Activated T-cell treated with anti-CD3 and anti-CD28 coated beads, Interleukin-2, amount 50 U/mL, for 72 hours (primary cell): ENCODE measurements at regions not wholly inside any gene's neighbourhood (a gene's known extent, or its start where the extent isn't known, plus 50 kb on each side); places are given as distances from the start of the nearest gene placed in this dataset.

Experiments
- ATAC-seq, 2 donors: fragments of 150-1000 bp; cut with Tn5 transposase; replicated peaks in 1 of 2; 2 replicates each; pipeline ENCODE4 v1.10.0; 2021; ENCODE audit warnings: moderate library complexity in 2 of 2, mild to moderate bottlenecking in 1 of 2
- DNase-seq, 2 donors: peaks; one replicate each; pipeline ENCODE4 v3.0.0; 2021 to 2022; ENCODE audit warnings: mixed read lengths in 1 of 2
- H3K27ac Mint-ChIP-seq: one replicate; pipeline ENCODE4 v1.8.0; 2022; ENCODE audit warnings: mild to moderate bottlenecking, moderate library complexity, mixed read lengths
- H3K27me3 Mint-ChIP-seq: one replicate; pipeline ENCODE4 v1.8.0; 2022; ENCODE audit warnings: low read depth, mixed read lengths
- H3K36me3 Mint-ChIP-seq, 2 donors: one replicate each; pipeline ENCODE4 v1.8.0; 2022; ENCODE audit warnings: mixed read lengths in 2 of 2, mild to moderate bottlenecking in 1 of 2; ENCODE audit not compliant: insufficient read depth in 2 of 2
- H3K4me1 Mint-ChIP-seq: one replicate; pipeline ENCODE4 v1.8.0; 2022; ENCODE audit warnings: low read depth, mixed read lengths
- H3K4me3 Mint-ChIP-seq, 2 donors: one replicate each; pipeline ENCODE4 v1.8.0; 2022; ENCODE audit warnings: mild to moderate bottlenecking in 2 of 2, mixed read lengths in 2 of 2, moderate library complexity in 2 of 2
- H3K9me3 Mint-ChIP-seq, 2 donors: one replicate each; pipeline ENCODE4 v1.8.0; 2022; ENCODE audit warnings: mixed read lengths in 2 of 2

- Mint-ChIP-seq H3K4me3 (no peak overlapping the region), H3K4me1 (no peaks in the 10 kb centered on the region), H3K27ac (no peak overlapping the region), H3K9me3 (peaks cover 0 to 2% of the 10 kb centered on the region in 2 donors), H3K27me3 (no peaks in the 10 kb centered on the region), H3K36me3 (no peaks in the 10 kb centered on the region)
- ATAC-seq (no peak), DNase-seq (no peak)
These were observed 174.1 kb downstream of the AHR start for GRCh38 chr7:17472518-17472917.

GRCh38 chr7:17472939-17473338 is 174.5 kb downstream of the AHR start:
- DNase-seq (no peak), ATAC-seq (no peak)
- Mint-ChIP-seq H3K4me3 (no peak overlapping the region), H3K27ac (no peak overlapping the region), H3K4me1 (no peaks in the 10 kb centered on the region), H3K9me3 (peaks cover 0 to 2% of the 10 kb centered on the region in 2 donors), H3K27me3 (no peaks in the 10 kb centered on the region), H3K36me3 (no peaks in the 10 kb centered on the region)

- no peak overlapping the region for H3K27ac Mint-ChIP-seq
- H3K36me3 Mint-ChIP-seq: no peaks in the 10 kb centered on the region
- DNase-seq: no peak
- H3K4me1 Mint-ChIP-seq: no peaks in the 10 kb centered on the region
- no peaks in the 10 kb centered on the region for H3K9me3 Mint-ChIP-seq
- H3K4me3 Mint-ChIP-seq: no peak overlapping the region
- no peak for ATAC-seq
- no peaks in the 10 kb centered on the region for H3K27me3 Mint-ChIP-seq
These were observed 176.4 kb downstream of the AHR start for GRCh38 chr7:17474724-17475344.

- ATAC-seq (no peak), DNase-seq (no peak)
- Mint-ChIP-seq H3K4me3 (no peak overlapping the region), H3K27ac (no peak overlapping the region), H3K36me3 (no peaks in the 10 kb centered on the region), H3K27me3 (no peaks in the 10 kb centered on the region), H3K9me3 (no peaks in the 10 kb centered on the region), H3K4me1 (no peaks in the 10 kb centered on the region)
These were observed 178.7 kb downstream of the AHR start for GRCh38 chr7:17477182-17477581.

- Mint-ChIP-seq H3K27ac (no peak overlapping the region), H3K4me1 (no peaks in the 10 kb centered on the region), H3K9me3 (no peaks in the 10 kb centered on the region), H3K4me3 (no peak overlapping the region), H3K27me3 (no peaks in the 10 kb centered on the region), H3K36me3 (no peaks in the 10 kb centered on the region)
- ATAC-seq (no peak), DNase-seq (no peak)
These were observed 182.7 kb downstream of the AHR start for GRCh38 chr7:17481118-17481517.

- DNase-seq (no peak), ATAC-seq (no peak)
- Mint-ChIP-seq H3K9me3 (no peaks in the 10 kb centered on the region), H3K4me3 (no peak overlapping the region), H3K27ac (no peak overlapping the region), H3K4me1 (peaks cover 15% of the 10 kb centered on the region), H3K36me3 (no peaks in the 10 kb centered on the region), H3K27me3 (no peaks in the 10 kb centered on the region)
These were observed 186.9 kb downstream of the AHR start for GRCh38 chr7:17485368-17485767.

GRCh38 chr7:17485904-17486303 is 187.5 kb downstream of the AHR start:
- Mint-ChIP-seq H3K9me3 (no peaks in the 10 kb centered on the region), H3K4me3 (no peak overlapping the region), H3K27ac (no peak overlapping the region), H3K27me3 (no peaks in the 10 kb centered on the region), H3K36me3 (no peaks in the 10 kb centered on the region), H3K4me1 (peaks cover 19% of the 10 kb centered on the region)
- DNase-seq: no peak
- ATAC-seq: no peak

GRCh38 chr7:17486835-17487234 is 188.4 kb downstream of the AHR start:
- no peaks in the 10 kb centered on the region for H3K36me3 Mint-ChIP-seq
- H3K4me3 Mint-ChIP-seq: no peak overlapping the region
- ATAC-seq (no peak), DNase-seq (no peak)
- peaks cover 23% of the 10 kb centered on the region for H3K4me1 Mint-ChIP-seq
- no peak overlapping the region for H3K27ac Mint-ChIP-seq
- no peaks in the 10 kb centered on the region for H3K27me3 Mint-ChIP-seq
- no peaks in the 10 kb centered on the region for H3K9me3 Mint-ChIP-seq

GRCh38 chr7:17487343-17487742 is 188.9 kb downstream of the AHR start:
- Mint-ChIP-seq H3K27me3 (no peaks in the 10 kb centered on the region), H3K9me3 (no peaks in the 10 kb centered on the region), H3K4me3 (no peak overlapping the region), H3K36me3 (no peaks in the 10 kb centered on the region), H3K27ac (no peak overlapping the region), H3K4me1 (peaks cover 27% of the 10 kb centered on the region)
- no peak for DNase-seq
- no peak for ATAC-seq

GRCh38 chr7:17488829-17489228 is 190.4 kb downstream of the AHR start:
- H3K9me3 Mint-ChIP-seq: no peaks in the 10 kb centered on the region
- H3K36me3 Mint-ChIP-seq: no peaks in the 10 kb centered on the region
- no peak for ATAC-seq
- no peak overlapping the region for H3K27ac Mint-ChIP-seq
- no peak for DNase-seq
- H3K4me1 Mint-ChIP-seq: peaks cover 29% of the 10 kb centered on the region
- no peaks in the 10 kb centered on the region for H3K27me3 Mint-ChIP-seq
- H3K4me3 Mint-ChIP-seq: no peak overlapping the region

- no peaks in the 10 kb centered on the region for H3K27me3 Mint-ChIP-seq
- no peaks in the 10 kb centered on the region for H3K9me3 Mint-ChIP-seq
- no peak for DNase-seq
- H3K36me3 Mint-ChIP-seq: no peaks in the 10 kb centered on the region
- no peak overlapping the region for H3K27ac Mint-ChIP-seq
- H3K4me3 Mint-ChIP-seq: no peak overlapping the region
- ATAC-seq: no peak
- peaks cover 29% of the 10 kb centered on the region for H3K4me1 Mint-ChIP-seq
These were observed 191.5 kb downstream of the AHR start for GRCh38 chr7:17489961-17490360.

GRCh38 chr7:17490825-17491224 is 192.4 kb downstream of the AHR start:
- ATAC-seq (no peak), DNase-seq (no peak)
- H3K9me3 Mint-ChIP-seq: no peaks in the 10 kb centered on the region
- peaks cover 34% of the 10 kb centered on the region for H3K4me1 Mint-ChIP-seq
- no peak overlapping the region for H3K27ac Mint-ChIP-seq
- H3K27me3 Mint-ChIP-seq: no peaks in the 10 kb centered on the region
- H3K36me3 Mint-ChIP-seq: no peaks in the 10 kb centered on the region
- H3K4me3 Mint-ChIP-seq: no peak overlapping the region

GRCh38 chr7:17492437-17492836 is 194.0 kb downstream of the AHR start:
- Mint-ChIP-seq H3K27ac (peak overlapping the region; percentile 18), H3K4me1 (peaks cover 35% of the 10 kb centered on the region), H3K36me3 (no peaks in the 10 kb centered on the region), H3K9me3 (no peaks in the 10 kb centered on the region), H3K27me3 (no peaks in the 10 kb centered on the region), H3K4me3 (peak overlapping the region in 1 of 2 donors; percentile 40)
- ATAC-seq (peak; percentile 80 to 93), DNase-seq (no peak)

- ATAC-seq (no peak), DNase-seq (no peak)
- Mint-ChIP-seq H3K27me3 (no peaks in the 10 kb centered on the region), H3K4me1 (peaks cover 35% of the 10 kb centered on the region), H3K4me3 (no peak overlapping the region), H3K27ac (no peak overlapping the region), H3K36me3 (no peaks in the 10 kb centered on the region), H3K9me3 (no peaks in the 10 kb centered on the region)
These were observed 195.0 kb downstream of the AHR start for GRCh38 chr7:17493446-17493845.
